ENCODE measurements at regions not wholly inside any gene's neighbourhood (a gene's known extent, or its start where the extent isn't known, plus 50 kb on each side); places are given as distances from the start of the nearest gene placed in this dataset.
"Not testable (repeated sequence)": the region's sequence is repeated elsewhere in the genome, so short reads cannot be mapped to it uniquely, and the experiment has no call there.

DNA sequence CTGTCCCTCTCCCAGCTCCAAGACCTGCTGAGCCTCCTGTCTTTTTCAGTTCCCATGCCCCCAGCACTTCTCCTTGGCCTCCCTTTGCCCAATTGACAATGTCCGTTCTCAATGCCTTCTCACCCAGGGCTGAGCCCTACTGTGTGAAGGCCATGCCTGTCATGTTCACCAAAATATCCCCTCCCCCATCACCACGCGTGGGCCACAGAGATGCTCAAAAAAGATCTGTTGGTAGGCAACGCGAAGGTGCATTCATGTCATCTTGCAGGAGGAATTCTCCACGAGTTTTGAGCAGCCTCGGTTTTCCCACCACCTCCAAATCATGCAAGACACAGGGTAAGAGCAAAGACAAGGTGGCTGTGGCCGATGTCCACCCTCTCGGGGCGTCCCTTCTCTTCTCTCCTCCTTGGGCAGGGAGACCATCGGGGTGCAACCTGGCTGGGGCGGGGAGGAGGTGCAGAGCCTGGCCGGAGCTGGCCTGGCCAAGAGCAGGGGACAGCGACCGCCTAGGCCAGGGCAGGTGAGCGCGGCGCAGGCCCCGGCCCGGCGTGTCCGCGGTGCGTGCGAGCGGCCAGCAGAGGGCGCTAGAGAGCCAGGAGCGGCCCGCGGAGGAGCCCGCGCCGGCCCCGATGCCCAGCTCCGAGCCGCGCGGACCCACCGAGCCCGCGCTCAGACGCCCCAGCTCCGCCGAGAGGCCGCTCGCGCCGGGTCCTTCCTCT, 56.3 kb upstream of the KRTAP5-11 start:
- peak; percentile 64 for DNase-seq (ENCODE audit: low read depth, low spot score)
- in situ Hi-C loops (cut with HindIII; ENCODE audit: low pct_unique_long_range_greater_than_20kb, low sequenced_read_pairs): not testable (repeated sequence)

DNA sequence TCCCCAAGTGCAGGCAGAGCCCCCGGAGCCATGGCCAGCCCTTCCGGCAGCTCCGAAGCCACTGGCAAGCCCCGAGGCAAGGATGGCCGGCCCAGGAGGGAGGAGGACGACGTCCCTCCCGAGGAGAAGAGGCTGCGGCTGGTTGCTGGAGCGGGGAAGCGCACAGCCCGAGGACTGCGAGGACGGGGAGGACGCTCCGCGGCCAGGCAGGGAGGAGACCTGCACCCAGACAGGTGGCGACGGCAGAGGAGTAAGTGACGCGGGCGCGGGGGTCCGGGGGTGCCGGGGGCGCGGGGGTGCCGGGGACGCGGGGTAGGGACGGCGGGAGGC, 56.8 kb upstream of the KRTAP5-11 start:
- in situ Hi-C loops (cut with HindIII; ENCODE audit: low pct_unique_long_range_greater_than_20kb, low sequenced_read_pairs); DNase-seq (ENCODE audit: low read depth, low spot score): not testable (repeated sequence)

DNA sequence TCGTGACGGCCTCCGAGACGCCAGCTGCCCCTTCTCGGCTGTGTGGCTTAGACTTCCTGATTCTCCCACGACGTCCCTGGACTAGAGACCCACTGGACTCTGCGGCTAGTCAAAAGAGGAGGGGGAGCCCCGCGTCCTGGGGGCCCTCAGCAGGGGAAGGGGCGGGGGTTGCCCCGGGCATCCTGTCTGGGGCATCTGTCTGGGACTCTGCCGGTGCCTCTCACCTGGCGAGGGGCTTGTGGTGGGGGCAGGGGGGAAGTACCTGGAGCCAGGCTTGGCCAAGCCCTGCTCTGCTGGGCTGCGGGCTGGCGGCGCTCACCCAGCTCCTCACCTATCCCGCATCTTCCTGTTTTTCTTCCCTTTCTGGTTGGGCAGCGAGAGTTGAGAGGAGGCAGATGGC, 57.2 kb upstream of the KRTAP5-11 start:
- in situ Hi-C loops (cut with HindIII; ENCODE audit: low pct_unique_long_range_greater_than_20kb, low sequenced_read_pairs); DNase-seq (ENCODE audit: low read depth, low spot score): not testable (repeated sequence)

DNA sequence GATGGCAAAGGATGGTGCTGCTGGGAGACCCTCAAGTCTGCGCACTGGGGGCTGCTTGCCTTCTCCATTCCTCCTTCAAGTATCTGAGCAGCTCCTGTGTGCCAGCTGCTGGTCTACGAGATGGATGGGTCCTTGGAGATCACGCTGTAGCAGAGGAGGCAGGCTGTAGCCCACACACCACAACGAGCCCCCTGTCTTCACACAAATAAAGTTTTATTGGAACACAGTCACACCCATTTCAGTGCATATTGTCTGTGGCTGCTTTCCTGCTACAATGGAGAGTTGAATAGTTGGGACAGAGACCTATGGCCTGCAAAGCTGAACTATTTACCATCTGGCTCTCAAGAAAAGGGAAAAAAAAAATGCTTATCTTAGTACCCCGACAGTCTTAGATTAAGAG, 64.4 kb upstream of the KRTAP5-11 start:
- in situ Hi-C loops (cut with HindIII; ENCODE audit: low pct_unique_long_range_greater_than_20kb, low sequenced_read_pairs): not testable (repeated sequence)

DNA sequence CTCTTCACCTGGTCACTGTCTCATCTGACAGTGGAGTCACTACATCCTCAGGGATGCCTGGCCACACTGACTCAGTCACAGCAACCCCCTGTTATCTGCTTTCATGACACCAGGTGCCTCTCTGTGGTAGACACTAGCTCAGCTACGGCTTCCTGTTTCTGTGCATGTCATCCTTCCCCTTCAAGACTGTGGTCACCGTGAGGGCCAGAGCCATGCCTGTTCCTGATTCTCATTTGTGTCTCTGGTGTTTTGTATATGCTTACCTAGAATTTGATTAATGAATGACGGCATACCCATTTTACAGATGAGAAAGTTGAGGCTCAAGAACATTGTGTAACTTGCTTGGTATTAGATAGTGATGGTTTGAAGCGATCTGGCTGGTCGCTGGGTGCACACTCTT, 70.3 kb upstream of the KRTAP5-11 start:
- DNase-seq (ENCODE audit: low read depth, low spot score); in situ Hi-C loops (cut with HindIII; ENCODE audit: low pct_unique_long_range_greater_than_20kb, low sequenced_read_pairs): not testable (repeated sequence)

More for the DNA sequence above, 64.4 kb upstream of the KRTAP5-11 start:
- DNase-seq (ENCODE audit: low read depth, low spot score): not testable (repeated sequence)

DNA sequence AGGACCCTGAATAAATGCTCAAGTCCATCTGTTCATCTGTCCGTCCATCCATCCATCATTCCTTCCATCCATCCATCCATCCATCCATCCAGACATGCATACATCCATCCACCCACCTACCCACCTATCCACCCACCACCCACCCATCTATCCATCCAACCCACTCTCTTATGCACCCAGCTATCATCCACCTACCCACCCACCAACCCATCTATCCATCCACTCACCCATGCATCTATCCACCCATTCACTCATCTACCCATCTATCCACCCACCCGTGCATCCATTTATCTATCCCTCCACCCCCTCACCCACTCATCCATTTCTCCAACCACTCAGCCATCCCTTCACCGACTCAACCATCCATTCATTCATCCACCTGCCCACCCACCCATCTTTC, 71.7 kb upstream of the KRTAP5-11 start:
- in situ Hi-C loops (cut with HindIII; ENCODE audit: low pct_unique_long_range_greater_than_20kb, low sequenced_read_pairs); DNase-seq (ENCODE audit: low read depth, low spot score): not testable (repeated sequence)

DNA sequence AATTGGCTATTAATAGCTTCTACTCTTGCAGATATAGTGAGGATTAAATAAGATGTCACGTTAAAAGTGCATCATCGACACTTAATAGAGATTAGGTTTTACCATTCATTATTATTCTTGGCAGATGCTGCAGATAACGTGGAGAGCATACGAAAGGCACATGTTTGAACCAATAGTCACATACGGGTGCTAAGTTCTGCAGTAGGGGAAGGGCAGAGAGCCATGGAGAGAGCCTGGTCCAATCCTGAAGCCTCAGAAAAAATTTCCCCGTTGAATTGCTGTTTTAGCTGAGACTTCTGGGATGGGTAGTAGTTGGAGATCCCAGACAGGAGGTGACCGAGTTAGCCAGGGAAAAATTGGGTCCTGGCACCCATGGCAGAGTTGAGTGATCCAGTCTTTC, 72.4 kb upstream of the KRTAP5-11 start:
- DNase-seq (ENCODE audit: low read depth, low spot score); in situ Hi-C loops (cut with HindIII; ENCODE audit: low pct_unique_long_range_greater_than_20kb, low sequenced_read_pairs): not testable (repeated sequence)

DNA sequence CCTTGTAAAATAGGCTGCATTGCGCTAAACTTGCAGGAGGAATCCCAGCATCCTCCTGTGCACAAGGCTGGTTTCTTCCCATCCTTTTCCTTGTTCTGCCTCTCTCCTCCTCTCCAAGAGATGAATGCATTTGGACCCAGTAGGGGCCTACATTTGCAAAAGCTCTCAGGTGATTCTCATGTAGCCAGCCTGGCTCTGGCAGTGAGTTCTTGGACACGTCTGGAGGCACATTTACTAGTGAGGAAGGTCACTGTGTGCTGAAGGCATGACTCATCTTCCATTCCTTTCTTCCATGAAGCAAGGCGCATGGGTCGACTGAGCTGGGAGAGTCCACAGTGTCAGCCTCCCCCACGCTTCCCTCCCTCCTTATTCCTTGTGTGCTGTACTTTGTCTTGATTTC, 73.8 kb upstream of the KRTAP5-11 start:
- in situ Hi-C loops (cut with HindIII; ENCODE audit: low pct_unique_long_range_greater_than_20kb, low sequenced_read_pairs); DNase-seq (ENCODE audit: low read depth, low spot score): not testable (repeated sequence)

DNA sequence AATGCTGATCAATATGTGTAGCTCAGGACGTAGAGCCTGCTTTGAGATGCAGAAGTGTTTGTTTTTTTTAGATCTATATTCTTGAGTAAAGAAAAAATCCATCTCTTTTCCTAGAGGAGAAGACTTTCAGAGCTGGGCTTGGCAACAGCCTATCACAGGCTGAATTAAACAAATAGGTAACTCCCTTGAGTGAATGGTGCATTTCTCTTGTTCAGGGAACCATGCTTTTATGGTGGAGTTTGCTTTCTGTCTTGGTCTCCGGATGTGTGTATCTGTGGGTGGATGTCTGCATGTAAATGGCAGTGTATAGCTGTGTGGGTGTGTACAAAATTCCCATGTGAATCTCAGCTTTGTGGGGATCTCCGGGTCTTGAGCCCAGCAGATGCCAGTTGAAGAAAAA, 82.3 kb upstream of the KRTAP5-11 start:
- DNase-seq (ENCODE audit: low read depth, low spot score); in situ Hi-C loops (cut with HindIII; ENCODE audit: low pct_unique_long_range_greater_than_20kb, low sequenced_read_pairs): not testable (repeated sequence)

DNA sequence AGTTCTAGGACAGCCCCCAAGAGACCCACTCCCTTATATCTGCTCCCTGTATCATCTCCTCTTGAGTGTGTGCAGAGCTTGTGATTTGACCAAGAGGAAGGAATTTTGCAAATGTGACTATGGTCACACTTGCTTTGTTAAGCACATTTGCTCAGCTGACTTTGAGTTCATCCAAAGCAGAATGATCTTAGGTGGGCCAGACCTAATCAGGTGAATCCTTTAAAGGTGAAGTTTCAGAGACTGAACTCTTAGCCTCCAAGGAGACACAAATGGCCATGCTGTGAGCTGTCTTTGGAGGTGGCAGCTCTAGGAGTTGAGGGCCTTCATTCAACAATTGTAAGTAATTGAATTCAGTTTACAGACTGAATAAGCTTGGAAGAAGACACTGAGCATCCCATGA, 115.4 kb upstream of the KRTAP5-11 start:
- in situ Hi-C loops (cut with HindIII; ENCODE audit: low pct_unique_long_range_greater_than_20kb, low sequenced_read_pairs): not testable (repeated sequence)

DNA sequence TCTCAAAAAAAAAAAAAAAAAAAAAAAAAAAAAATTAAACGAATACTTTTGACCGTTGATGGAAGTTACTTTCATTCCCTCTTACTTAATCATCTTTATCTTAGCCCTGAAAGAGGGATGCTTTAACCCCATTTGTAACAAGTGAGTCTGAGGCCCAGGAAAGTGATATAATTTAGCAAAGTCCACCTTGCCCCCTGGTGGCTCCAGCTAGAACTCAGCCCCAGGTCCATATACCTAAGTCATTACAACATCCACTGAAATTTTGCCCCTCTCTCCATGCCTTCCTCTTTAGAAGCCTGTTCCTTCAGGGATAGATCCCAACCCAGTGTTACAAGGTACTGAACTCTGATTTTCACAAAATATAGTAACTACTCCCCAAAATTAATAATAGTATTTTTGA, 116.3 kb upstream of the KRTAP5-11 start:
- DNase-seq (ENCODE audit: low read depth, low spot score): peak; percentile 63
- in situ Hi-C loops (cut with HindIII; ENCODE audit: low pct_unique_long_range_greater_than_20kb, low sequenced_read_pairs): not testable (repeated sequence)

More for the DNA sequence above, 115.4 kb upstream of the KRTAP5-11 start:
- not testable (repeated sequence) for DNase-seq (ENCODE audit: low read depth, low spot score)

DNA sequence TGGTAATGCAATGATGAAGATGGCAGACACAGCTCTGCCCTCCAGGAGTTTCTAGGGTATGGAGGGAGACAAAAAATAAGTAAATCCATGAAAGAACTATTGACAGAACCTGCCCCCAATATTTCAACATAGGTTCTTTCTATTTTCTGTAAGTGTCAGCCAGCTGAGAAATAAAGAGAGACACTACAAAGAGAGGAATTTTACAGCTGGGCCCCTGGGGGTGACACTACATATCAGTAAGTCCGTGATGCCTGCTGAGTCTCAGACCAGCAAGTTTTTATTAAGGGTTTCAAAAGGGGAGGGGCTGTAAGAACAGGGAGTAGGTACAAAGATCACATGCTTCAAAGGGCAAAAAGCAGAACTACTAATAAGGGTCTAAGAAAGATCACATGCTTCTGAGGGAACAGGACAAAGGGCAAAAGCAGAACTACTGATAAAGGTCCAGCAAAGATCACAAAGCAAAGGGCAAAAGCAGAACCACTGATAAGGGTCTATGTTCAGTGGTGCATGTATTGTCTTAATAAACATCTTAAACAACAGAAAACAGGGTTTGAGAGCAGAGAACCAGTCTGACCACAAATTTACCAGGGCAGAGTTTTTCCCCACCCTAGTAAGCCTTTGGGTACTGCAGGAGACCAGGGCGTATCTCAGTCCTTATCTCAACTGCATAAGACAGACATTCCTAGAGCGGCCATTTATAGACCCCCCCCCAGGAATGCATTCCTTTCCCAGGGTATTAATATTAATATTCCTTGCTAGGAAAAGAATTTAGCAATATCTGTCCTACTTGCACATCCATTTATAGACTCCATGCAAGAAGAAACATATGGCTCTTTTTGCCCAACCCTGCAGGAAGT, 119.0 kb upstream of the KRTAP5-11 start:
- DNase-seq (ENCODE audit: low read depth, low spot score); in situ Hi-C loops (cut with HindIII; ENCODE audit: low pct_unique_long_range_greater_than_20kb, low sequenced_read_pairs): not testable (repeated sequence)

DNA sequence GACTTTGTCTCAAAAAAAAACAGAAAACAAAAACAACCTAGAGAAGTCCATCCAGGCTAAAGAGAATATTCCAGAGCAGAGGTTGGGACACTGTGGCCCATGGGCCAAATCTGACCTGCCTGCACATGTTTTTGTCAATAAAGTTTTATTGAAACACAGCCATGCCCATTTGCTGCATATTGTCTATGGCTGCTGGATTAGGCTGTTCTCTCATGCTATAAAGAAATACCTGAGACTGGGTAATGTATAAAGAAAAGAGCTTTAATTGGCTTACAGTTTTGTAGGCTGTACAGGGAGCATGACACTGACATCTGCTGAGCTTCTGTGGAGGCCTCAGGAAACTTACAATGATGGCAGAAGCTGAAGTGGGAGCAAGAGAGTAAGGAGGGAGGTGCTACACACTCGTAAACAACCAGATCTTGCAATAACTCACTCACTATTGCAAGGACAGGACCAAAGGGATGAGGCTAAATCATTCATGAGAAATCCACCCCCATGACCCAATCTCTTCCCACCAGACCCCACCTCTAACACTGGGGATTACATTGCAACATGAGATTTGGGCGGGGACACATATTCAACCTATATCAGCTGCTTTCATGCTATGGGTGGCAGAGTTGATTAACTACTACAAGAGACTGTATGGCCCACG, 122.5 kb upstream of the KRTAP5-11 start:
- DNase-seq (ENCODE audit: low read depth, low spot score); in situ Hi-C loops (cut with HindIII; ENCODE audit: low pct_unique_long_range_greater_than_20kb, low sequenced_read_pairs): not testable (repeated sequence)

DNA sequence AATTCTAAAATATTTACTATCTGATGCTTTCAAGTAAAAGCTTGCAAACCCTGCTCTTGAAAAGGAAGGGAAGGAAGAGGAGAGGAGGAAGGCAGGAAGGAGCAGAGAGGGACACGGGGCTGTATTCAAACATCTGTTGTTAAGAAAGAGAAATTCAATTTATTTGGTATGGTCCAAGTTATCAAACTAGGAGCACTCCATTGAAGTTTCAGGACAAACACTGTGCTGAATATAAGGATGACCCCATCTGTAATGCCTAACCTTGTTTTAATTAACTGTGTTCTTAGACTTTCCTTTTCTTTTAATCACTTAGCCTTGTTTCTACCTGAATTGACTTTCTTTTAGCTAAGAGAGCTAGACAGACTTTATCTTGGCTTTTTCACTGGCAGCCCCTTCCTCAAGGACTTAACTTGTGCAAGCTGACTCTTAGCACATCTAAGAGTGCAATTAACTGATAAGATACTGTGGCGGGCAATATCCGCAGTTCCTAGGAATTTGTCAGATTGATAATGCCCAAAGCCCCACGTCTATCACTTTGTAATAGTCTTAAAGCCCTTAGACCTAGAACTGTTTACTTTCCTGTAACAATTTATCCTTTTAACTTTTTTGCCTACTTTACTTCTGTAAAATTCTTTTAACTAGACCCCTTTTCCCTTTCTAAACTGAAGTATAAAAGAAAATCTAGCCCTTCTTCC, 123.2 kb upstream of the KRTAP5-11 start:
- in situ Hi-C loops (cut with HindIII; ENCODE audit: low pct_unique_long_range_greater_than_20kb, low sequenced_read_pairs); DNase-seq (ENCODE audit: low read depth, low spot score): not testable (repeated sequence)

DNA sequence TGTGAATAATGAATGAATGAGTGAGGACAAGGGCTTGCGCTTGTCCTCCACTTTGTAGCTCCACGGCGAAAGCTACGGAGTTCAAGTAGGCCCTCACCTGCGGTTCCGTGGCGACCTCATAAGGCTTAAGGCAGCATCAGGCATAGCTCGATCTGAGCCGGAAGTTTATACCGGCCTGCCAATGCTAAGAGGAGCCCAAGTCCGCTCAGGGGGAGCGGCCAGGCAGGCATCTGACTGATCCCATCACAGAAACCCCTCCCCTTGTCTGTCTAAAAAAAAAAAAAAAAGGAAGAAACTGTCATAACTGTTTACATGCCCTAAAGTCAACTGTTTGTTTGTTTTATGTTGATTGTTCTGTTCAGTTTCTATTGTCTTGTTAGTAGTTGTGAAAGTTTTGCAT, 124.4 kb upstream of the KRTAP5-11 start:
- in situ Hi-C loops (cut with HindIII; ENCODE audit: low pct_unique_long_range_greater_than_20kb, low sequenced_read_pairs): not testable (repeated sequence)

DNA sequence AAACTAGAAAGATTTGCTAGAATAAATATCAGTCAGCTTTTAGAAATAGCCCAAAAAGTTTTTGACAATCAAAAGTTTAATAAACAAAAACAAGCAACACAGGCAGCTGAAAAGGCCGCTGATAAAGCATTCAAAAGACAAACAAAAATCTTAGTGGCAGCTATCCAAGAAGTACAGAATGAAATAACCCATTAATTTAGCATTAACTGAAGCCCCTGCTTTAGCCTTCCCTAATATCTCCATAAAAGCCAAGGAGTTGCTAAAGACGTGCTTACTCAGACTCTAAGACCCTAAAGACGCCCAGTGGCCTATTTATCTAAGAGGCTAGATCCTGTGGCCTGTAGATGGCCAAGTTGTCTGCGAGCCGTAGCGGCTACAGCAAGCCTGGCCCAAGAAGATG, 123.5 kb upstream of the DEFB108B start:
- in situ Hi-C loops (cut with HindIII; ENCODE audit: low pct_unique_long_range_greater_than_20kb, low sequenced_read_pairs); DNase-seq (ENCODE audit: low read depth, low spot score): not testable (repeated sequence)

More for the DNA sequence above, 124.4 kb upstream of the KRTAP5-11 start:
- not testable (repeated sequence) for DNase-seq (ENCODE audit: low read depth, low spot score)

DNA sequence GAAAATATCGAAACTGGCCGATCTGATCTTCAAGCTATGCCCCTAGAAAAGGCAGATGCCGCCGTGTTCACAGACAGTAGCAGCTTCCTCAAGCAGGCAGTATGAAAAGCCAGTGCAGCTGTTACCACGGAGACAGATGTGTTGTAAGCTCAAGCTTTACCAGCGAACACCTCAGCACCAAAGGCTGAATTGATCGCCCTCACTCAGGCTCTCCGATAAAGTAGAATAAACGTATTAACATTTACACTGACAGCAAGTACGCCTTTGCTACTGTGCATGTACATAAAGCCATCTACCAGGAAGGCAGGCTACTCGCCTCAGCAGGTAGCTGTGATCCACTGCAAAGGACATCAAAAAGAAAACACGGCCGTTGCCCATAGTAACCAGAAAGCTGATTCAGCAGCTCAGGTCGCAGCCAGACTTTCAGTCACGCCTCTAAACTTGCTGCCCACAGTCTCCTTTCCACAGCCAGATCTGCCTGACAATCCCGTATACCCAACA, 122.8 kb upstream of the DEFB108B start:
- in situ Hi-C loops (cut with HindIII; ENCODE audit: low pct_unique_long_range_greater_than_20kb, low sequenced_read_pairs); DNase-seq (ENCODE audit: low read depth, low spot score): not testable (repeated sequence)

Data from SK-MEL-5 (cell line).